CD4-positive, alpha-beta T cell treated with Interleukin-1 beta for 1 hour (primary cell): ENCODE measurements at regions not wholly inside any gene's neighbourhood (a gene's known extent, or its start where the extent isn't known, plus 50 kb on each side); places are given as distances from the start of the nearest gene placed in this dataset.
"Not testable (repeated sequence)": the region's sequence is repeated elsewhere in the genome, so short reads cannot be mapped to it uniquely, and the experiment has no call there.

Experiments
- DNase-seq, 2 donors: peaks; one replicate each; pipeline ENCODE4 v3.0.0-alpha.2; 2020 to 2022

GRCh38 chr5:58002323-58002722, 457.6 kb downstream of the PLK2 start:
- no peak for DNase-seq

DNA sequence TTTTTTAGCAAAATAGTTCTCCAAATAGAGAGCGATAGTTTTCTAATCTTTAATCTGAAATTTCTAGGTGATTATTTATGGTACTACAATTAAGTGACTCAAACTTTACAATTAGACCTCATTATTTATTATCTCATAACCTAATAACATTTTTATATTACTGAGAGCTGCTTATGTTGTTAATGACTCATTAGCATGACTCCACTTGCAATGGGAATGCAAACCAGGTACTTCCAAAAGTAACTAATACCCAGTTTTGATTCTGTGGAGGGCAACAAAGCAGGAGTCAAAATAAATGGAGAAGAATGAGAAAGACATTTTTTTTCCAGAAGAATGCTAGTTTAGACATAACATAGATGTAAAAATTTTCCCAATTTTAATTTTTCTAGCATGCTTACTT, 466.0 kb downstream of the PLK2 start:
- DNase-seq = no peak

DNA sequence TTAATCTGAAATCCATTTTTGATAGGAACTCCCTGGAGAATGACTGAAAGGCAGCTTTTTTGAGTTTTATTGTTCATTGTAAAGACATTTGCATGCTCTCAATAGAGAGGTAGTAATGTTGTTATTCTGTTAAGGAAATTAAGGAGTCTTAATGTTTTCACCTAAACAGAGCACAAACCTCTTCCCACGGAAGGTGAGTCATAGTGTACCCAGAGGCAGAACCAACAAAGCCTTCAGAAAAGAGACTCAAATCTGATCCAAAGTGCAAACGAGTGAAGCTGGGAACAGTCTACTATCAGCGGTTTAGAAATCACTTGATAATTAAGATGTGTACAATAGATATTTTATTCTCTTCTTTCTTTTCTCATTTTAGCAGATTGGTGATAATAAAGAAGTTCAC, 470.5 kb downstream of the PLK2 start:
- no peak for DNase-seq

- no peak for DNase-seq
Observed at GRCh38 chr5:57988813-57989212, 471.1 kb downstream of the PLK2 start.

DNA sequence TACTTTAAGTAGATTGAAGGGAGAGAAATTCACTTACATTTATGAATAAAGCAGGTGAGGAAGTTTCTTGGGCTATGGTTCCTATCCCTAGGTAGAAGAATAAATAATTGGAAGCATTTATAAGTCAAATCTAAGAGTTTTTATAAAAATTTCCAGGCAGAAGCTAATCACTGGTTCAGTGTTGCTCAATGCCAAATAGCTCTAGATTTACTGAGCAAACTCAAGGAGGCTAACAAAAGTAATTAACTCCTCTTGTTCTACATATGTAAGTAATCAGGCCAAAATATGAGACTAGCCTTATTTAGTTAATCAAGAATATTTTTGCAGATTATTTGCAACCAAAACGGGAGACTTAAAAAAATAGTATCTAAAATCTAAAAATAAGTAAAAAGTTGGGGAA, 472.3 kb downstream of the PLK2 start:
- no peak for DNase-seq

DNA sequence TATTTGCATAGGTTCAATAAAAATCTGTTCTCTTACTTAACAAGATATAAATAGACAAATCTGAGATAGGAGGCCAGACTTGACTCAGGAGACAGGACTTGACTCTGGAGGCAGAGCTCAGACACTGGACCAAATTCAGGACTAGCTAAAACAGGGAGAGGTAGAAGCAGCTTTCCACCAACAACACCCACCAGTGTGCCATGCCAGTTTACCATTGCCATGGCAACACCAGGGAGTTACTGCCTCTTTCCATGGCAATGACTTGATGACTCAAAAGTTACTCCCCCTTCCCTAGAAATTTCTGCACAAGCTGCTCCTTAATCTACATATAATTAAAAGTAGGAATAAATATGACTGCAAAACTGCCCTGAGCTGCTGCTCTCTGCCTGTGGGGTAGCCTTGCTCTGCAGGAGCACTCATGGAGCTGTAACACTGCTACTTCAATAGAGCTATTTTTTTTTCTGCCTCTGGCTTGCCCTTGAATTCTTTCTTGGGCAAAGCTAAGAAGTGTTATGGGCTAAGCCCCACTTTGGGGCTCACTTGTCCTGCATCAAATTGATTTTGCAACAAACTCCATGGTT, 473.0 kb downstream of the PLK2 start:
- DNase-seq = no peak

- no peak for DNase-seq
Observed at GRCh38 chr5:57983426-57983825, 476.5 kb downstream of the PLK2 start.

DNA sequence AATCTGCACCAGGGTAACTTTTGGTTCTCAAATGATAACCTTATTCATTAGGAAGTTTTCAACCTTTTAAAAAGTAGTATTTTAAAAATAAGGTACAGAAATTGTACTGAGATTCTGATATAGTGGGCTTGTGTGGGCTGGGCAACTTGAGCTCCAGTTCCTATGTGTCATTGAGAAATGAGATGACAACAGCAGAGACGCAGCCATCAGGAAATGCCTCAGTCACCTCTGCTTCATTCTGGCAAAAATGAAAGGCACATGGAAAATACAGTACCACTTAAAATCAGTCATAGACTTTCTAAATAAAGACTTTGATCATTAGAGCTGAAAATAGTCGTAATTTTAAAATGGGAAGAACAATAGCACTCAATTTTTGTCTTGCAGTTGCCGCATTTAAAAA, 480.2 kb downstream of the PLK2 start:
- no peak for DNase-seq

GRCh38 chr5:57976506-57976905, 483.4 kb downstream of the PLK2 start:
- no peak for DNase-seq

- DNase-seq = not testable (repeated sequence)
Observed at GRCh38 chr5:57972099-57972498, 487.8 kb downstream of the PLK2 start.

DNA sequence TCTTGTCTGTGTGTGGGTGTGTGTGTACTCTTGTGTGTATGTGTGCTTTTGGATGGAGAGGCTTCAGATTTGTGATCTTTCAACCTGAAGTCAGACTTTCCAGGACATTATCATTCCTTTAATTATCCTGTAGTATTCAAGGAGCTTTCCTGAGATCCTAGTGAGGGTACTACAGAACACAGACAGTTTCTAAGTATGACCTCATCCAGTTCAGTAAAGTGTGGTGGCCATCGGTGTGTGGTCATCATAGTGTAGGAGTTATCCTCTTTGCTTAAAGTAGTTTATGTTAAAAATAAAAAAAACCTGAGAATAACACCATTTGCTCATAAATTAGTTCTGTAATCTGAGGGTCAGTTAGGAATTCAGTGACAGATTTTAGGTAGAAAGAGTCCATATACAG, 478.0 kb upstream of the ACTBL2 start:
- DNase-seq = no peak

GRCh38 chr5:57956636-57957035, 474.0 kb upstream of the ACTBL2 start:
- DNase-seq = no peak

DNA sequence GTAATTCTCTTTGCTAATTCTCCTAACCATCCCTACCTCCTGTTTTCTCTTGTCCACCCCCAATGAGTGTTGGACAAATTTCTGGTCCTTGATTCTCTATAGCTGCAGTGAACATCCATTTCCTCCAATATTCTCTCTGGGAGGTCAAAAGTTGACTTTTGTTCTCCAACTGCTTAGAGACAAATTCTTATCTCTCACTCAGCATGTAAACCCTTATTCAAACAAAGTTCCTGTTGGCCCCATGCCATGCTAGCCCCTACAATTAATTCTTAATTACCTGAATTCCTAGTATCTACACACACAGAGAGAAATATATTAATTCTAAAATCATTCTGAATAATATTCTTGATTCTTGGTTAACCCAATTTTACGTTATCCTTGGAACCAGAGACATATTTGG, 472.9 kb upstream of the ACTBL2 start:
- no peak for DNase-seq

DNA sequence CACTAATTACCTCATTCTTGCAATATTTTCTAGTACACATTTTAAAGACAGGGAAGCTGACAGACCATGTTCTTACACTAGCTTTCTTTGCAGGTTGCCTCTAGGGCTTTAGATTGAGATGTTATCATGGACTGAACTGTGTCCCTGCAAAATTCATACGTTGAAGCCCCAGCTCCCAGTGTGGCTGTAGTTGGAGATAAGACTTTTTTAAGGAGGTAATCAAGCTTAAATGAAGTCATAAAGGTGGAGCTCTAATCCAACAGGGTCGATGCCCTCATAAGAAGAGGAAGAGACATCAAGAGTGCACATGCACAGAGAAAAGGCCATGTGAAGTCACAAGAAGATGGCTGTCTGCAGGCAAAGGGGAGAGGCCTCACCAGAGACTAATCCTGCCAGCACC, 471.2 kb upstream of the ACTBL2 start:
- DNase-seq = no peak

- no peak for DNase-seq
Observed at GRCh38 chr5:57950616-57951228, 468.1 kb upstream of the ACTBL2 start.

DNA sequence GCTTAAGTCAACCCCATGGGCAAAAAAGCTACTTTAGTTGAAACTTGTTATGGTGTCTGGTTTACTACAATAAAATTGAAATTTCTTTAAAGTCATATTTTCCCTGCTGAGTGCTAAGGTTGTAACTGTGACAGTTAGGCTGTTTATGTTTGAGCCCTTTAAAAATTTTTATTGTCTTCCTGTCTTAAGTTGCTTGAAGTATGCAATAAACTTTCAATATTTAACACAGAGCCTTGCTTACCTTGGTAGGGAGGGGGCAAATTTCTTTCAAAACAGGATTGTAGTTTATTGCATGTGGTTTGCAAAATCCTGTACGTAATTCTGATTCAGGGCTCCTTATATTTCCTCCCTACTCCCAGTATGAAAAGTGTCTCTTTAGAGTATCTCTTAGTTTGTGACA, 465.5 kb upstream of the ACTBL2 start:
- no peak for DNase-seq

GRCh38 chr5:57947181-57947580, 464.6 kb upstream of the ACTBL2 start:
- no peak for DNase-seq

DNA sequence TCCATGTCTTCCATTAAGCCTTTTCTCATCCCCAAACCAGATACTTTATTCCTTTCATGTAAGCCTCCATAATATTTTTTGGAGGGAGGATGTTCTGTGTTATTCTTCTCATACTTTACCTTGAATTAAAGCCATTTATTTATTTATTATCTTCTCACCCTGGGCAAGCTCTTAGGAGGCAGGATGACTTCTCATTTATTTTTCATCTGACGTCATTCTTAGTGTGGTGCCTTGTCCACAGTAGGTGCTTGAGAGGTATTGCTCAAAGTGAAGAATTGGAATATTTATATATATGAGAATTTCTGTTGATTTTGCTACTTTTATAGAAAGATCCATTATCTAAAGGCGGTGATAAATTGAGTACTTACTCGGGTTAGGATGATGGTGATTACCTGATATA, 458.3 kb upstream of the ACTBL2 start:
- DNase-seq = no peak

- DNase-seq = no peak
Observed at GRCh38 chr5:57940236-57940635, 457.6 kb upstream of the ACTBL2 start.

GRCh38 chr5:57939771-57940170, 457.2 kb upstream of the ACTBL2 start:
- no peak for DNase-seq

GRCh38 chr5:57939335-57939734, 456.7 kb upstream of the ACTBL2 start:
- no peak for DNase-seq

- no peak for DNase-seq
Observed at GRCh38 chr5:57938174-57938557, 455.6 kb upstream of the ACTBL2 start.

DNA sequence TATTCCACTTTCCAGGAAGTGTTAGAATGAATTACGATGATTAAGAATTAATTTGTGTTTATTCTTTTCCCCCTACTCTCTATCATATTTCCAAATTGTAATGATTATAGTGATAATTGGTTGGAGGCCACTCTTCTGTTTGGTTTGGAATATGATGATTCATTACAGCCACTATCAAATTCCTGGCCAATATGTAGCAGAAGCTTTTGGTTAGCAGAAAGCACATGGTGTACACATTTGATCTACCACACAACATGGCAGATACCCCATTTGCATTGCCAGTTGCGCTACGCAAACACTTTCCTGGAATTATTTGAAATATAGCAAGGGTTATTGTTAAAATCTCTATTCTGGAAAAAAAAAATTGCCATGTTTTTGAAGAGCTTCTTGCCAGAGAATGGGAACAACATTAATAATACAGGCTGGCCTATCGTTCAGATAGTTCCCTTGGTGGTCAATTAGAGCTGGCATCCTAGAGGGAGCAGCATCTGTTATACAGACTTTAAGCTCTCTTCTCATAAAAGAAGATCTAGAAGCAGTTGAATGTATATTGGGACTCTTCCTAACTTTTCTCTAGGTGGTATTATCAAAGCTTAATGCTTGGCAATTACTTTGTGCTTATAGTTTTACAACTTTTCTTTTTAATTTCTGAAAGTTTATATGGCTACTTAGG, 455.0 kb upstream of the ACTBL2 start:
- no peak for DNase-seq

DNA sequence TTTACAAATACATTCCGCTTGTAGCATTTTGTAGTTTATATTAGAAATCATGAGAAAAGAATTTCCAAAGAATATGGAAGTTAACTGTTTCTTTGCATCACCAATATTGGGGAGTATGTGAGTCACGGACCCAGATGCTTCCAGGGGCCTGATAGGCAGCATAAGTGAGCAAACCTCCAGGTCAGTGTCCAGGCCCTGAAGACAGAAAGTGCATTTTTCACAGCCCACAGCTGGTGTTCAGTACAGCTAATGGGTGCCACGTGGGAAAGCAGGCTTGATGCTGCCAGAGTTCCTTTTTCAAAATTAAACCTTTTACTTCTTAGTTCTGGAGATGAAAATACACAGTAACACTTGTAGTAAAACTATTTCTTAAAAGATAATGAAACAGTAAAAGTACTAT, 454.4 kb upstream of the ACTBL2 start:
- no peak for DNase-seq

DNA sequence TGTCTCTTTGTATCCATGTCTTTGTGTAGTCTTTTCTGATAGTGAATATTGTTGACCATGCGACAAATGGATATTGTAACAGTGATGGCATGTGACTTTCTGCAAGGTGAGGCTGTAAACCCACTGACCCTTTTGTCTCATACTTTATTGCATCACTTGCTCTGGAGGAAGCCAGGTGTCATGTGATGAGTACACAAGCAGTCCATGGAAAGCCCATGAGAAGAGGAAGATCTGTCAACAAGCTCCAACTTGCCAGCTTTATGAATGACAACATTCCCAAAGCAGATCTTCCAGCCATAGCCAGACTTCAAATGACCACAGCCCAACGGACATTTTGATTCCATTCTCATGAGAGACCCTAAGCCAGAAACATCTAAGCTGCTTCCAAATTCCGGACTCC, 450.1 kb upstream of the ACTBL2 start:
- no peak for DNase-seq
